Activated CD4-positive, alpha-beta memory T cell treated with anti-CD3 and anti-CD28 coated beads for 36 hours (primary cell): ENCODE measurements at regions not wholly inside any gene's neighbourhood (a gene's known extent, or its start where the extent isn't known, plus 50 kb on each side); places are given as distances from the start of the nearest gene placed in this dataset.

ENCODE experiments used
- CTCF ChIA-PET: fragments of 350-600 bp; sonication (Branson Sonifier 250); formaldehyde crosslinking; loops from one replicate; lab custom pipeline; 2021; ENCODE audit warnings: antibody characterized with exemption, inconsistent platforms; lab: Charles Lee
- POLR2A ChIA-PET: fragments of 350-600 bp; sonication (Branson Sonifier 250); formaldehyde crosslinking; loops from one replicate; lab custom pipeline; 2021; ENCODE audit warnings: antibody characterized with exemption; lab: Charles Lee
- DNase-seq: peaks from one replicate; pipeline ENCODE4 v3.0.0-alpha.2; 2020
- H3K27ac Mint-ChIP-seq: one replicate; pipeline ENCODE4 v1.8.0; 2021; ENCODE audit warnings: mixed read lengths
- H3K27me3 Mint-ChIP-seq: one replicate; pipeline ENCODE4 v1.8.0; 2021; ENCODE audit warnings: mixed read lengths
- H3K36me3 Mint-ChIP-seq: one replicate; pipeline ENCODE4 v1.8.0; 2021; ENCODE audit warnings: mixed read lengths
- H3K4me1 Mint-ChIP-seq: one replicate; pipeline ENCODE4 v1.8.0; 2021; ENCODE audit warnings: low read depth, mixed read lengths
- H3K4me3 Mint-ChIP-seq: one replicate; pipeline ENCODE4 v1.8.0; 2021; ENCODE audit warnings: mild to moderate bottlenecking, mixed read lengths
- H3K9me3 Mint-ChIP-seq: one replicate; pipeline ENCODE4 v1.8.0; 2021; ENCODE audit warnings: mixed read lengths
- intact Hi-C: fragments of 100-400 bp; cut with micrococcal nuclease; formaldehyde crosslinking; loops from one replicate; pipeline ENCODE4 v1.15.1; 2023

DNA sequence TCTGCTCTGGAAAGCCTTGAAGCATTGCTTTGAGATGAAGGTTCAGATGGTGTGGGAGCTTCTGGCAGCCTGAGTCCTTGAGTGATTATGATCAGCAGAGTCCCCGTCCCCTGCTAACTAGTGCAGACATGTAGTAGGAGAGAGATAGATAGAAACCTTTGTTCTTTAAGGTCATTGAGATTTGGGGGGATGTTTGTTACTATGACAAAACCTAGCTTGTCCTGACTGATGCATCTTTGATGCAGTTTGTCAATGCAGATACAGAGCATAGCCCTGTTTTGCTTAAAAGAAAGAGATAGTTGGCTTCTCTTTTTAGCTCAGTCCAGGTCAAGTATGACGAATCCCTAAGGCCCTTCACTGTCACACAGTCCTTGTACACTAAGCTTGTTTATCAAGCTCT is 274.6 kb upstream of the DPP10 start:
- intact Hi-C loops, result no loop called here
- DNase-seq, result no peak
- no peak overlapping the region for H3K27ac Mint-ChIP-seq
- H3K9me3 Mint-ChIP-seq, result peaks cover 2% of the 10 kb centered on the region
- H3K36me3 Mint-ChIP-seq, result no peaks in the 10 kb centered on the region
- H3K27me3 Mint-ChIP-seq, result peaks cover 8% of the 10 kb centered on the region
- CTCF ChIA-PET, result no interaction called here
- H3K4me1 Mint-ChIP-seq, result no peaks in the 10 kb centered on the region
- H3K4me3 Mint-ChIP-seq, result no peak overlapping the region
- POLR2A ChIA-PET, result no interaction called here

- H3K4me3 Mint-ChIP-seq, result no peak overlapping the region
- DNase-seq, result no peak
- H3K4me1 Mint-ChIP-seq, result no peaks in the 10 kb centered on the region
- intact Hi-C loops, result no loop called here
- CTCF ChIA-PET, result no interaction called here
- no peak overlapping the region for H3K27ac Mint-ChIP-seq
- H3K27me3 Mint-ChIP-seq, result peaks cover 9% of the 10 kb centered on the region
- no peaks in the 10 kb centered on the region for H3K36me3 Mint-ChIP-seq
- POLR2A ChIA-PET, result no interaction called here
- peaks cover 2% of the 10 kb centered on the region for H3K9me3 Mint-ChIP-seq
Measured at GRCh38 chr2:114170070-114170469, 272.4 kb upstream of the DPP10 start.

DNA sequence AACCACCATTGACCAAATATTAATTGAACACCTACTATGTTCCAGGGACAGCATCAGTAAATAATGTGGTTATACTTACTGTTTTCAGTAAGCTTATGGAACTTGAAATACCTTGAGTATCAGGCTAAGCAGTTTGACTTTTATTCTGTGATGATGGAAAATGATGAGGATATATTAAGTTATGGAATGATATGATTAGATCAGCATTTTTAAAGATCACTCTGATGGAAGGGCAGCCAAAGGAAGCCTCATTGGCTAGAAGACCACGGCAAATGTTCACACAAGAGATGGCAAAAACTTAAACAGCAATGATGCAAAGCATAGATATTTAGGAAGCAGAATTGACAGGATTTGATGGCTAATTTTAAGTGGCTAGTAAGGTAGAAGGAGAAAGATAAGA is 266.9 kb upstream of the DPP10 start:
- Mint-ChIP-seq H3K27ac (no peak overlapping the region), H3K9me3 (no peaks in the 10 kb centered on the region), H3K36me3 (no peaks in the 10 kb centered on the region), H3K4me3 (no peak overlapping the region), H3K27me3 (peaks cover 7% of the 10 kb centered on the region), H3K4me1 (no peaks in the 10 kb centered on the region)
- ChIA-PET CTCF (no interaction called here), POLR2A (no interaction called here)
- DNase-seq, result no peak
- intact Hi-C loops, result no loop called here

DNA sequence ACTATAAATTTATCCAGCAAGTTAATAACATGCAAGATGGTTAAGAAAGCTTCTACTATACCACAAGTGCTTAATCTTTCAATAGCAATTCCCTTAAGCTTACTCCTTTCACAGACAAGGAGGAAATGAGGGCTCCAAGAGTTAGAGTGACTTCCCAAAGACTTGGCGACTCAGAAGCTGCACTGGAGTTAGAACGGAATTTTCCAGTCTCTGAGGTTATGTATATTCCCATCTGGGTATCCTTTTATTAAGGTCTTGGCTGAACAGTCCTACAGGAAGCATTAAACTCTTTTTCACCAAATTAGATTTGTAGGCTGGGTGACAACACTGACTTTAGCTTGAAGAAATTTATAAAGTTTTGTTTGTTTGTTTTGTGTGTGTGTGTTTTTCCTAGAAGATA is 256.9 kb upstream of the DPP10 start:
- no peak for DNase-seq
- Mint-ChIP-seq H3K36me3 (no peaks in the 10 kb centered on the region), H3K4me3 (no peak overlapping the region), H3K4me1 (no peaks in the 10 kb centered on the region), H3K27me3 (peaks cover 6% of the 10 kb centered on the region), H3K9me3 (no peaks in the 10 kb centered on the region), H3K27ac (no peak overlapping the region)
- intact Hi-C loops, result no loop called here
- CTCF ChIA-PET, result no interaction called here
- POLR2A ChIA-PET, result no interaction called here

- no peak overlapping the region for H3K27ac Mint-ChIP-seq
- ChIA-PET CTCF (no interaction called here), POLR2A (no interaction called here)
- H3K27me3 Mint-ChIP-seq, result no peaks in the 10 kb centered on the region
- H3K4me3 Mint-ChIP-seq, result no peak overlapping the region
- H3K4me1 Mint-ChIP-seq, result no peaks in the 10 kb centered on the region
- no peaks in the 10 kb centered on the region for H3K9me3 Mint-ChIP-seq
- intact Hi-C loops, result no loop called here
- DNase-seq, result no peak
- H3K36me3 Mint-ChIP-seq, result no peaks in the 10 kb centered on the region
Measured at GRCh38 chr2:114192362-114192761, 250.1 kb upstream of the DPP10 start.

GRCh38 chr2:114201781-114202180 is 240.7 kb upstream of the DPP10 start:
- intact Hi-C loops, result no loop called here
- H3K4me1 Mint-ChIP-seq, result no peaks in the 10 kb centered on the region
- DNase-seq, result no peak
- no peak overlapping the region for H3K27ac Mint-ChIP-seq
- H3K9me3 Mint-ChIP-seq, result no peaks in the 10 kb centered on the region
- POLR2A ChIA-PET, result no interaction called here
- H3K36me3 Mint-ChIP-seq, result no peaks in the 10 kb centered on the region
- peaks cover 8% of the 10 kb centered on the region for H3K27me3 Mint-ChIP-seq
- no peak overlapping the region for H3K4me3 Mint-ChIP-seq
- CTCF ChIA-PET, result no interaction called here

DNA sequence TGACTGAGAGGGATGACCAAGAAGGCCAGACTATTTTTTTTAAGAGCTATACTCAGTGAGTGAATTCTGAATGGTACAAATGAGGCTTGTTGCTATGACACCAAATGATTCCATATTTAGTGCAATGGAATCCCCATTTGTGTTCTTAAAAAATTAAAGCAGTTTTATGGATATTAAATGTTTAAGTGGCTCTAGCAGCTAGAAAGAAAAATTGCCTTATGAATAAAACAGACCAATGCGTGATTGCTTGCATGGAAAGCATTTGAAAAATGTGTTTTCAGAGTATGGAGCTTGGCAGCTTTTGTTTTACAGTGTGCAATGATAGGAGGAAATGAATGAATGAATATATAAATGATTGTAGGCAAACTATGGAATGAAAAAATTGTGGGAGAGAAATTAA is 238.8 kb upstream of the DPP10 start:
- no peak overlapping the region for H3K27ac Mint-ChIP-seq
- no peak for DNase-seq

GRCh38 chr2:114213808-114214207 is 228.6 kb upstream of the DPP10 start:
- ChIA-PET CTCF (no interaction called here), POLR2A (no interaction called here)
- H3K27me3 Mint-ChIP-seq, result peaks cover 15% of the 10 kb centered on the region
- no peak overlapping the region for H3K4me3 Mint-ChIP-seq
- DNase-seq, result no peak
- H3K36me3 Mint-ChIP-seq, result no peaks in the 10 kb centered on the region
- H3K9me3 Mint-ChIP-seq, result no peaks in the 10 kb centered on the region
- H3K27ac Mint-ChIP-seq, result no peak overlapping the region
- no peaks in the 10 kb centered on the region for H3K4me1 Mint-ChIP-seq
- intact Hi-C loops, result no loop called here

More for the DNA sequence above, 238.8 kb upstream of the DPP10 start:
- Mint-ChIP-seq H3K36me3 (no peaks in the 10 kb centered on the region), H3K9me3 (no peaks in the 10 kb centered on the region), H3K4me1 (no peaks in the 10 kb centered on the region), H3K27me3 (peaks cover 8% of the 10 kb centered on the region), H3K4me3 (no peak overlapping the region)
- ChIA-PET CTCF (no interaction called here), POLR2A (no interaction called here)
- intact Hi-C loops, result no loop called here

- ChIA-PET CTCF (no interaction called here), POLR2A (no interaction called here)
- no peak overlapping the region for H3K4me3 Mint-ChIP-seq
- intact Hi-C loops, result no loop called here
- no peaks in the 10 kb centered on the region for H3K9me3 Mint-ChIP-seq
- H3K36me3 Mint-ChIP-seq, result no peaks in the 10 kb centered on the region
- H3K27me3 Mint-ChIP-seq, result peaks cover 18% of the 10 kb centered on the region
- H3K4me1 Mint-ChIP-seq, result no peaks in the 10 kb centered on the region
- H3K27ac Mint-ChIP-seq, result no peak overlapping the region
- DNase-seq, result no peak
Measured at GRCh38 chr2:114218383-114218782, 224.1 kb upstream of the DPP10 start.

- Mint-ChIP-seq H3K4me3 (no peak overlapping the region), H3K27ac (no peak overlapping the region), H3K9me3 (no peaks in the 10 kb centered on the region), H3K36me3 (no peaks in the 10 kb centered on the region), H3K27me3 (peaks cover 18% of the 10 kb centered on the region), H3K4me1 (no peaks in the 10 kb centered on the region)
- intact Hi-C loops, result no loop called here
- no peak for DNase-seq
- ChIA-PET CTCF (no interaction called here), POLR2A (no interaction called here)
Measured at GRCh38 chr2:114219456-114219855, 223.0 kb upstream of the DPP10 start.

DNA sequence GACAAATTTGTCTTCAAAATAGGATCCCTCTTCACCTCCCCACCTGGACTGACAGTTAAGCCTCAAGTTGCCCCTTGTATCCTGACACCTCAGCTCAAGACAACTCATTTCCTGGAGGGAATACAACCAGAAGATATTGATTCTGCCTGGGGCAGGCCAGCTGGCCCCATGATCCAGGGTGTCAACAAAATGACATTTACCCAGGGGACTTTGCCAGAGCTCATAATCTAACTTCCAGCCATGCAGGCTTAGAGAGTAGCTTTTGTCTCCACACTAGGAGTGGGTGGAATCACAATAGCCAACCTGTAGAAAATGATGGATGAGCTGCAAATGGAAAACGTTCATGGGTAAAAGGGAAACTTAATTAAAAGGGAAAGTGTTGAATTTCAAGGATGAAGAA is 220.1 kb upstream of the DPP10 start:
- POLR2A ChIA-PET, result no interaction called here
- H3K36me3 Mint-ChIP-seq, result no peaks in the 10 kb centered on the region
- CTCF ChIA-PET, result no interaction called here

DNA sequence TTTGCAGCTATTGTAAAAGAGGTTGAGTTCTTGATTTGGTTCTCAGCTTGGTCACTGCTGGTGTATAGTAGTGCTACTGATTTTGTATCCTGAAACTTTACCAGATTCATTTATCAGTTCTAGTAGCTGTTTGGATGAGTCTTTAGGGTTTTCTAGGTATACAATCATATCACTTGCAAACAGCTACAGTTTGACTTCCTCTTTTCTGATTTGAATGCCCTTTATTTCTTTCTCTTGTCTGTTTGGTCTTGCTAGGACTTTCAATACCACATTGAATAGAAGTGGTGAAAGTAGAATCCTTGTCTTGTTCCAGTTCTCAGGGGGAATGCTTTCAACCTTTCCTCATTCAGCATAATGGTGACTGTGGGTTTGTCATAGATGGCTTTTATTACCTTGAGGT is 210.5 kb upstream of the DPP10 start:
- CTCF ChIA-PET, result no interaction called here
- Mint-ChIP-seq H3K4me3 (no peak overlapping the region), H3K9me3 (peaks cover 2% of the 10 kb centered on the region), H3K36me3 (no peaks in the 10 kb centered on the region), H3K27ac (no peak overlapping the region), H3K4me1 (no peaks in the 10 kb centered on the region), H3K27me3 (peaks cover 9% of the 10 kb centered on the region)
- POLR2A ChIA-PET, result no interaction called here
- intact Hi-C loops, result no loop called here
- no peak for DNase-seq

More for the DNA sequence above, 220.1 kb upstream of the DPP10 start:
- Mint-ChIP-seq H3K27ac (no peak overlapping the region), H3K4me1 (no peaks in the 10 kb centered on the region), H3K9me3 (no peaks in the 10 kb centered on the region), H3K4me3 (no peak overlapping the region), H3K27me3 (peaks cover 16% of the 10 kb centered on the region)
- intact Hi-C loops, result no loop called here
- no peak for DNase-seq

DNA sequence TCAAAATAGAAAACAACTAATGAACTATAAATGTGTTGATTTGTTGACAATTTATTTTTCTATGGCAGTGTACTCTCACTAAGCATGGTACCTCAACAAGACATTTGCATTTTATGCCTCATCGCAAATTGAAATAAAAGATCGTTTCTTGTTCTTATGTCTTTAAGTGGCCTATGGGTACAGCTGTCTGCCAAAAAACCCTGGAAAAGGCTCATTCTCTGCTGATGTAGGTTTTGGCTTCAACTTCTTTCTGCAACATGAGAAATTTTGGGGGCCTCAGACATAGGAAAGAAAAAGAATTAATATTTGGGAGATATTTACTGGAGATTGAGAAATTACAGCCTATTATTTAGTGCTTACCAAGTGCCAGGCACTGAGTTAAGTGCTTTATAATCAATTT is 205.1 kb upstream of the DPP10 start:
- DNase-seq, result no peak
- CTCF ChIA-PET, result no interaction called here
- intact Hi-C loops, result no loop called here
- Mint-ChIP-seq H3K27me3 (peaks cover 9% of the 10 kb centered on the region), H3K4me3 (no peak overlapping the region), H3K4me1 (no peaks in the 10 kb centered on the region), H3K27ac (no peak overlapping the region), H3K36me3 (no peaks in the 10 kb centered on the region), H3K9me3 (no peaks in the 10 kb centered on the region)
- POLR2A ChIA-PET, result no interaction called here
